ENCODE measurements at regions not wholly inside any gene's neighbourhood (a gene's known extent, or its start where the extent isn't known, plus 50 kb on each side); places are given as distances from the start of the nearest gene placed in this dataset.
"Not testable (repeated sequence)": the region's sequence is repeated elsewhere in the genome, so short reads cannot be mapped to it uniquely, and the experiment has no call there.

DNA sequence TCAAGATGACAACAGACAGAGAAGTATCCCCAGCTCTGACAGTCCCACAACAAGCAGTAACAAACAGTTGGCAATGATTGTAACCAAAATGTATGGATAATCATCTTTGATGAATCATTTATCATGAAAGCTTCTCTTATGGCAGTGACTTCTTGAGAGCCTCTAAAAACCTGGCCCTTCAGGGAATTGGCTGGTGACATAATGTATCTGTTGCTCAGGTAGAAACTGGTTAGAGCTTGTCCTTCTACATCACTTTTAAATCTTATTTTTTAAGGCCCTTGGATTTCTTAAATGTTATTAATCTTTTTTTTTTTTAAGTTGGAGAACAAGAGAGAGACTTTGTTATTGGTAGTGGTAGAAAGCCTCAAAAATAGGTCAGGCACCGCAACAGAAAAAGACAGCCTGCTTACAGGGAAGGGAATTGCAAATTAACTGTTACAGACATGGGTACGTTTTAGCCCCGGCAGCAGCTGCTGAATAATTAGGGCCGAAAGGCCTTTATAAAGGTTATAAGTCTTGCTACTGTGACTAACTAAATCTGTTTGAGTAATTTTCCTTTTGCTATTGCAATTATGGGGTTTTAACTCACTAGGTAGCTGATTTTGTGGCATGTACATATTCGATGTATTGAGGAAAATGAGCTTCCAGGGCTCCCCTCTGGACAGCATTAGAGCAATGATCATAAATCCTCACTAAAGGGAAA is 207.7 kb upstream of the LRRC4C start:
- no peak for DNase-seq (ENCODE audit: low spot score)
- in situ Hi-C loops (cut with MboI; ENCODE audit: low pct_unique_long_range_greater_than_20kb, low sequenced_read_pairs, unreplicated experiment): no loop called here
- TF ChIP-seq, protein P1, sequence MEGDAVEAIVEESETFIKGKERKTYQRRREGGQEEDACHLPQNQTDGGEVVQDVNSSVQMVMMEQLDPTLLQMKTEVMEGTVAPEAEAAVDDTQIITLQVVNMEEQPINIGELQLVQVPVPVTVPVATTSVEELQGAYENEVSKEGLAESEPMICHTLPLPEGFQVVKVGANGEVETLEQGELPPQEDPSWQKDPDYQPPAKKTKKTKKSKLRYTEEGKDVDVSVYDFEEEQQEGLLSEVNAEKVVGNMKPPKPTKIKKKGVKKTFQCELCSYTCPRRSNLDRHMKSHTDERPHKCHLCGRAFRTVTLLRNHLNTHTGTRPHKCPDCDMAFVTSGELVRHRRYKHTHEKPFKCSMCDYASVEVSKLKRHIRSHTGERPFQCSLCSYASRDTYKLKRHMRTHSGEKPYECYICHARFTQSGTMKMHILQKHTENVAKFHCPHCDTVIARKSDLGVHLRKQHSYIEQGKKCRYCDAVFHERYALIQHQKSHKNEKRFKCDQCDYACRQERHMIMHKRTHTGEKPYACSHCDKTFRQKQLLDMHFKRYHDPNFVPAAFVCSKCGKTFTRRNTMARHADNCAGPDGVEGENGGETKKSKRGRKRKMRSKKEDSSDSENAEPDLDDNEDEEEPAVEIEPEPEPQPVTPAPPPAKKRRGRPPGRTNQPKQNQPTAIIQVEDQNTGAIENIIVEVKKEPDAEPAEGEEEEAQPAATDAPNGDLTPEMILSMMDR (IDR thresholded peaks at IDR 0.05; ENCODE audit: extremely low read depth, insufficient read depth, missing control alignments): no peak

- in situ Hi-C loops (cut with MboI; ENCODE audit: low pct_unique_long_range_greater_than_20kb, low sequenced_read_pairs, unreplicated experiment): no loop called here
- DNase-seq (ENCODE audit: low spot score): no peak
- TF ChIP-seq, protein P1 (IDR thresholded peaks at IDR 0.05; ENCODE audit: extremely low read depth, insufficient read depth, missing control alignments): no peak
Observed at GRCh38 chr11:41675205-41675604, 215.8 kb upstream of the LRRC4C start.

DNA sequence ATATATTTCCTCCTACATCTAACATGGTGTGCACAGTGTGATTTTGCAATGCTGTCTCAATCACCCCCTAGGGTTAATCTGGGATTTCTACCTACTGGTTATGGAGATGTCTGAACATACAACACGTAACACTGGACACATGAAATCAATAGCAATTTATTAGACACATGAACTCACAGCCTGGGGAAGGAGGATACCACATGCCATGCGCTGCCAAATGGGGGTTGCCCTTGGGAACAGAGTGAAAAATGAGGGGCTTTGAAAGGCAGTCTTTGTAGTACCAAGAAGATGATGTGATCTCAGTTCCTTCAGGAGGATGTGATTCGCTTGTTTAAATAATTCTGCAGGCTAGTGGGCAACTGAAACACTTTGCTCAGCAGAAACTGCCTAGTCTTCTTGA is 253.6 kb upstream of the LRRC4C start:
- DNase-seq (ENCODE audit: low spot score): no peak
- in situ Hi-C loops (cut with MboI; ENCODE audit: low pct_unique_long_range_greater_than_20kb, low sequenced_read_pairs, unreplicated experiment): no loop called here
- TF ChIP-seq, protein P1 (IDR thresholded peaks at IDR 0.05; ENCODE audit: extremely low read depth, insufficient read depth, missing control alignments): no peak

GRCh38 chr11:41714101-41714500 is 254.6 kb upstream of the LRRC4C start:
- in situ Hi-C loops (cut with MboI; ENCODE audit: low pct_unique_long_range_greater_than_20kb, low sequenced_read_pairs, unreplicated experiment): no loop called here
- TF ChIP-seq, protein P1 (IDR thresholded peaks at IDR 0.05; ENCODE audit: extremely low read depth, insufficient read depth, missing control alignments): no peak
- no peak for DNase-seq (ENCODE audit: low spot score)

DNA sequence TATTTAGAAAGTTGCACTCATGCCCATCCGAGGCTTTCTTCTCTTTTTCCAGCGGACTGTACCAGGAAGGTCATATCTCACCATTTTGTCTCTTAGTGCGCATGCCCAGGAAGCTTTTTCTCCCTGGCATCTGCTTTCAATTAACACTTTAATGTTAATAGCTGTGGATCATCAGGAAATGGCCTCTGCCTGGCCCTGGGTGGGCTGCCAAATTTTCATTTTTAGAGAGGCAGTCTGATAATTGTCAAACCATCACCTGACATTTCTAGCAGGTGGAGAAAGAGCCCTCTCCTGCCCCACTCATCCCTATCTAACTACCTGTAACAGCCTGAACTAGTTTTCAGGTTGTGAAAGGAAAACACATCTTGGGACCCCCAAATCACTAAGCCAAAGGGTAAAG is 257.4 kb upstream of the LRRC4C start:
- DNase-seq (ENCODE audit: low spot score): no peak
- TF ChIP-seq, protein P1 (IDR thresholded peaks at IDR 0.05; ENCODE audit: extremely low read depth, insufficient read depth, missing control alignments): no peak
- in situ Hi-C loops (cut with MboI; ENCODE audit: low pct_unique_long_range_greater_than_20kb, low sequenced_read_pairs, unreplicated experiment): no loop called here

DNA sequence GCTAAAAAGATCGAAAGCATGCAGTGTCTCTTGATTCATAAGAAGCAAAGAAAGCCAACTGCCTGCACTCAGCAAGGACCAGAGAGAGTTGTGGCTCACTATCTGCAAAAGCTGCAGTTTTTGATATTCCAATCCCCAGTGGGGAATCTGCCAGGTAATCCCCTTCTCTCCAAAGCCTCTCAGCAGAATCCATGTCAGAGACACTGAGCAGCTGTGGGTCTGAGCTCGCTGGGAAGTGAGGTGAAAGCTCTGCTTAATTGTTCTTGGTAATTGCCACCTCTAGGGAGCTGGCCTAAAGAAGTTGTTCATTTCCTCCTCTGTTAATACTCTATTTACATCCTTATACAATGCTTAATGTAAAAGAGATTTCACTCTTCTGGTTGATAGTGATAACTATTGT is 261.3 kb upstream of the LRRC4C start:
- in situ Hi-C loops (cut with MboI; ENCODE audit: low pct_unique_long_range_greater_than_20kb, low sequenced_read_pairs, unreplicated experiment): no loop called here
- no peak for DNase-seq (ENCODE audit: low spot score)
- TF ChIP-seq, protein P1 (IDR thresholded peaks at IDR 0.05; ENCODE audit: extremely low read depth, insufficient read depth, missing control alignments): no peak

- DNase-seq (ENCODE audit: low spot score); in situ Hi-C loops (cut with MboI; ENCODE audit: low pct_unique_long_range_greater_than_20kb, low sequenced_read_pairs, unreplicated experiment): not testable (repeated sequence)
Observed at GRCh38 chr11:41728161-41728560, 268.7 kb upstream of the LRRC4C start.
